ENCODE measurements at regions not wholly inside any gene's neighbourhood (a gene's known extent, or its start where the extent isn't known, plus 50 kb on each side); places are given as distances from the start of the nearest gene placed in this dataset.

DNA sequence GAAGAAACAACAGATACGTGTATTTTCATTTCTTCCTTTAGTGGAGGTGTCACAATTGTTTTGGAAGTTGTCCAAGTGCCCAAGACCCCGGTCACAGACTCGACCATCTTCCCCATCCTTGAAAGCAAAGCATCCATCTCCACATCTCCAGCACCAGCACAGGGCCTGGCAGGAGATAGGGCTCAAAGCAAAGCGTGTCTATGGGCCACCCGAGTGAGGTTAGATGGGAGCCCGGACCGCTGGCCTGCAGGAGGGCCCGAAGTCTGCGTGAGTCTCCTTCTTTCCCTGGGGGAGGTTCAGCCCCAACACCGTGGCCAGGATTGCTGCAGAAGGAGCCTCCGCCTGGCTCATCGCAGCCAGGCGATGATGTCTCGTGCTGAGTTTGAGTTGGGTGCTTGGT, 83.5 kb upstream of the SULF2 start:
- no peak overlapping the region for H3K4me3 ChIP-seq (ENCODE audit: low read depth, low read length)
- TF ChIP-seq, protein P1, sequence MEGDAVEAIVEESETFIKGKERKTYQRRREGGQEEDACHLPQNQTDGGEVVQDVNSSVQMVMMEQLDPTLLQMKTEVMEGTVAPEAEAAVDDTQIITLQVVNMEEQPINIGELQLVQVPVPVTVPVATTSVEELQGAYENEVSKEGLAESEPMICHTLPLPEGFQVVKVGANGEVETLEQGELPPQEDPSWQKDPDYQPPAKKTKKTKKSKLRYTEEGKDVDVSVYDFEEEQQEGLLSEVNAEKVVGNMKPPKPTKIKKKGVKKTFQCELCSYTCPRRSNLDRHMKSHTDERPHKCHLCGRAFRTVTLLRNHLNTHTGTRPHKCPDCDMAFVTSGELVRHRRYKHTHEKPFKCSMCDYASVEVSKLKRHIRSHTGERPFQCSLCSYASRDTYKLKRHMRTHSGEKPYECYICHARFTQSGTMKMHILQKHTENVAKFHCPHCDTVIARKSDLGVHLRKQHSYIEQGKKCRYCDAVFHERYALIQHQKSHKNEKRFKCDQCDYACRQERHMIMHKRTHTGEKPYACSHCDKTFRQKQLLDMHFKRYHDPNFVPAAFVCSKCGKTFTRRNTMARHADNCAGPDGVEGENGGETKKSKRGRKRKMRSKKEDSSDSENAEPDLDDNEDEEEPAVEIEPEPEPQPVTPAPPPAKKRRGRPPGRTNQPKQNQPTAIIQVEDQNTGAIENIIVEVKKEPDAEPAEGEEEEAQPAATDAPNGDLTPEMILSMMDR (IDR thresholded peaks at IDR 0.05; ENCODE audit: low read depth, low read length) = no peak
- DNase-seq (ENCODE audit: low read depth, low spot score) = no peak
- in situ Hi-C loops (cut with HindIII; ENCODE audit: low sequenced_read_pairs) = no loop called here

DNA sequence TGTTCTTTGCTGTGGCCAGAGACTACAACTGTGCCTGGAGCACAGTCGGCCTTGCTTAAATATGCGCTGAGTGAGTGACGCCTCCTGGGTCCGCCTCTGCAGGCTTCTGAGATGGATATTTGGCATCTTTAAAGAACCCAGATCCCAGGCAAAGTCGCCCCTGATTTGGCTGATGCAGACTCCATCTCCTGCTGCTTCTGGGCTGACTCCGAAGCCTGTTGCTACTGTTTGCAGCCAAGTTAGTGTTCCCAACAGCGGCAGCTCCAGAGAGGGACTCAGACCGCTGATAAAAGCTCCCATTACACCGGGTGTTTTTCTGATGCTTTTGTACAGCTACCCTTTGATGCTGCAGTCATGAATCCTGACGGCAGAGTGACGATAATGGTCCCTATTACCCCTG, 83.0 kb upstream of the SULF2 start:
- in situ Hi-C loops (cut with HindIII; ENCODE audit: low sequenced_read_pairs) = no loop called here
- no peak for DNase-seq (ENCODE audit: low read depth, low spot score)
- TF ChIP-seq, protein P1 (IDR thresholded peaks at IDR 0.05; ENCODE audit: low read depth, low read length) = no peak
- no peak overlapping the region for H3K4me3 ChIP-seq (ENCODE audit: low read depth, low read length)

DNA sequence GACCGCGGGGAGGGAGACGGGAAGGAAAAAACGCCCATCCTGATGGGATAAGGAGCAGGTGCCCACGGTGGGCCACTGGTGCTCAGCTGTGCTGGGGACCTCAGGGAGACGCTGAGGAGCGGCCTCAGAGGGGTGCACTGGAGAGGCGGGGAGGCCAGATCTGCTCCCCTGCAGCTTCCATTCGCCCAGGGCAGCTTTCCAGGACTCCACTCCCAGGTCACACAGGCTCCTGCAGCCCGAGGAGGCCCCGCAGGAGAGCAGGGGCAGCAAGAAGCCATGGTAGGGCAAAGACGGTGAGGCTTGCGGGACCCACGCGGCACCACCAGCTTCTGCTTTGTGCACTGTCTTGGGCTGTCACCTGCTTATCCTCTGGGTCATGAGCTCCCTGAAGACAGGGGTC, 82.5 kb upstream of the SULF2 start:
- H3K4me3 ChIP-seq (ENCODE audit: low read depth, low read length) = no peak overlapping the region
- in situ Hi-C loops (cut with HindIII; ENCODE audit: low sequenced_read_pairs) = no loop called here
- TF ChIP-seq, protein P1 (IDR thresholded peaks at IDR 0.05; ENCODE audit: low read depth, low read length) = no peak
- DNase-seq (ENCODE audit: low read depth, low spot score) = no peak

DNA sequence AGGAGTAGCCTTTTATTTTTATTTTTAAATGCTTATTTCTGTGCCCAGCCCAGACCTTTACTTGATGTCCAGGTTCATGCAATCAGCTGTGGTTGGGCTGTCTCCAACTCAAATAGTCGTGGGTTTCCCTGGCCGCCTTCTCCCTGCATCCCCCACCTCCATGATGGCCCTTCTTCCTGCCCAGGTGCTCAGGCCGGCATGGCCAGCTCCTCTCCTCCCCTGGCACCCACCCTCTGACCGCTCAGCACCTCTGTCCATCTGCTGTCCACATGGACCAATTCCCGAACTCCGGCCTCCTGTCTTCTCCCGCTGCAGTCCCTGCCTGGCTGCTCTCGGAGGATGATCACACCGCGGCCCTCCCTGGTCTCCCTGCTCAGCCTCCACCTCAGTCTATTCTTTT, 81.2 kb upstream of the SULF2 start:
- no peak overlapping the region for H3K4me3 ChIP-seq (ENCODE audit: low read depth, low read length)
- TF ChIP-seq, protein P1 (IDR thresholded peaks at IDR 0.05; ENCODE audit: low read depth, low read length) = no peak
- no peak for DNase-seq (ENCODE audit: low read depth, low spot score)
- in situ Hi-C loops (cut with HindIII; ENCODE audit: low sequenced_read_pairs) = no loop called here

DNA sequence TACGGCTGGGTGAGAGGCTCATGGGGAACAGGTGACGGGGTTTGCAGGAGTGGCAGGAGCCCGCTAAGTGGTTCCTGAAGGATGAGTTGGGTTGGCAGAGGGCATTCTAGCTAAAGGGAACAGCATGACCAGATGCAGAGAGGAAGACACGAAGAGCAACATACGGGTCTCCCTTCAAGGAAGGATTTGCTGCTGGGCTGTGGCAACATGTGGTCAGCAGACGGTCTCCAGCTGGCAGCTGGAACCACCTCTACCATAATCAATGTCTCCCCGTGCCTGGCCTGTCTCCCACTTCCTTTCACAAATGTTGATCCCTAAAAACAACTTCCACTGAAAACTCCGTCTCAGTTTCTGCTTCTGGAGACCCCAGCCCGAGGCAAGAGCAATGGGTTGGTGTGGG, 80.6 kb upstream of the SULF2 start:
- in situ Hi-C loops (cut with HindIII; ENCODE audit: low sequenced_read_pairs) = no loop called here
- no peak for DNase-seq (ENCODE audit: low read depth, low spot score)
- no peak overlapping the region for H3K4me3 ChIP-seq (ENCODE audit: low read depth, low read length)
- TF ChIP-seq, protein P1 (IDR thresholded peaks at IDR 0.05; ENCODE audit: low read depth, low read length) = no peak

DNA sequence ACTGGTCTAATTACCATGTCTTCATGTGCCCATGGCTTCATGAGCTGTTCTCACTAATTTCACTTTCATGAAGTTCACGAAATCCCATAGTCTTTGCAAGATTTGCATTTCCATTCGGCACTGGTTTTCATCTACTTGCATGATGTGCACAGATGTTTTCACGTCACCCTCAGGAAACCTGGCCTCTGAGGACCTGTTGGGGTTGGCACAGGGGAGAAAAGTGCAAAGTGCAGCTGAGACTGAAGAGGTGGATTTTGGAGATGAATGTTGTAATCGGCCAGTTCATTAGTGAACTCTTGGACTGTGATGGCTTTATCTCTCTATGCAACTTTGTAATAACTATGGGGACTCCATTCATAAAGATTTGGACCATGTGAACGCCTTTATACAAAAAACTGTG, 80.2 kb upstream of the SULF2 start:
- in situ Hi-C loops (cut with HindIII; ENCODE audit: low sequenced_read_pairs) = no loop called here
- TF ChIP-seq, protein P1 (IDR thresholded peaks at IDR 0.05; ENCODE audit: low read depth, low read length) = no peak
- no peak overlapping the region for H3K4me3 ChIP-seq (ENCODE audit: low read depth, low read length)
- DNase-seq (ENCODE audit: low read depth, low spot score) = no peak

DNA sequence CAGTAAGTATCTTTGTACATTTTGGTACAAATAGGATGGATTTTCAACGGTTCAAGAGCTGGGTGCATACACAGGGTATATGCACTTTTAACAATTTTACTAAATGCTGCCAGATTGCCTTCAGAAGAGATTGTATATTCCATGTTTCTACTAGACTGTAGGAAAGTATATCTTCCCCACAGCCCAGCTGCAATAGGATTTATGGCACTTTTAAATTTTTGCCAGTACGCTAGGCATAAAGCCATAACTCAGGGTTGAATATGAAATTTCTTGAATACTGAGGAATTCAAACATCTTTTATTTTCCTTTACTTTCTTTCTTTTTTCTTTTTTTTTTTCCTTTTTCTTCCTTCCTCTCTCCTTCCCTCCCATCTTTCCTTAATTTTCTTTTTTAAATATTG, 78.7 kb upstream of the SULF2 start:
- TF ChIP-seq, protein P1 (IDR thresholded peaks at IDR 0.05; ENCODE audit: low read depth, low read length) = no peak
- DNase-seq (ENCODE audit: low read depth, low spot score) = no peak
- no peak overlapping the region for H3K4me3 ChIP-seq (ENCODE audit: low read depth, low read length)
- in situ Hi-C loops (cut with HindIII; ENCODE audit: low sequenced_read_pairs) = no loop called here
